ENCODE measurements at regions not wholly inside any gene's neighbourhood (a gene's known extent, or its start where the extent isn't known, plus 50 kb on each side); places are given as distances from the start of the nearest gene placed in this dataset.

DNA sequence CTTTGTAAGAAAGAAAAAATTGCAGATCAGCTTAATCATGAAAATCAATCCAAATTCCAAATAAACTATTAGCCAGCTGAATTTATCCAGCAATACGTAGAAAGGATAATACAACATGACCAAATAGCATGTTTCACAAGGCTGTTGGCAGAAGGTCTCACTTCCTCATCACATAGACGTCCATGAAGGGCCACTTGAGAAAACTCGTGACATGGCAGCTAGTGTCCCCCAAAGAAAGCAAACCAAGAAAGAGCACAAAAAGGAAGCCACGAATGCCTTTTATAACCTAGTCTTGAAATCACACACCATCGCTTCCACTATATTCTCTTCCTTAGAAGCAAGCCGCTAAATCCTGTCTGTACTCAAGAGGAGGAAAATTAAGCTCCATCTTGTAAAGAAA lies 105.6 kb upstream of the NRBF2 start:
- TF ChIP-seq, protein P1, sequence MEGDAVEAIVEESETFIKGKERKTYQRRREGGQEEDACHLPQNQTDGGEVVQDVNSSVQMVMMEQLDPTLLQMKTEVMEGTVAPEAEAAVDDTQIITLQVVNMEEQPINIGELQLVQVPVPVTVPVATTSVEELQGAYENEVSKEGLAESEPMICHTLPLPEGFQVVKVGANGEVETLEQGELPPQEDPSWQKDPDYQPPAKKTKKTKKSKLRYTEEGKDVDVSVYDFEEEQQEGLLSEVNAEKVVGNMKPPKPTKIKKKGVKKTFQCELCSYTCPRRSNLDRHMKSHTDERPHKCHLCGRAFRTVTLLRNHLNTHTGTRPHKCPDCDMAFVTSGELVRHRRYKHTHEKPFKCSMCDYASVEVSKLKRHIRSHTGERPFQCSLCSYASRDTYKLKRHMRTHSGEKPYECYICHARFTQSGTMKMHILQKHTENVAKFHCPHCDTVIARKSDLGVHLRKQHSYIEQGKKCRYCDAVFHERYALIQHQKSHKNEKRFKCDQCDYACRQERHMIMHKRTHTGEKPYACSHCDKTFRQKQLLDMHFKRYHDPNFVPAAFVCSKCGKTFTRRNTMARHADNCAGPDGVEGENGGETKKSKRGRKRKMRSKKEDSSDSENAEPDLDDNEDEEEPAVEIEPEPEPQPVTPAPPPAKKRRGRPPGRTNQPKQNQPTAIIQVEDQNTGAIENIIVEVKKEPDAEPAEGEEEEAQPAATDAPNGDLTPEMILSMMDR (conservative IDR thresholded peaks at IDR 0.05), result no peak
- TF ChIP-seq ZFX (IDR thresholded peaks at IDR 0.05), result no peak
- no peak overlapping the region for H3K27ac ChIP-seq

DNA sequence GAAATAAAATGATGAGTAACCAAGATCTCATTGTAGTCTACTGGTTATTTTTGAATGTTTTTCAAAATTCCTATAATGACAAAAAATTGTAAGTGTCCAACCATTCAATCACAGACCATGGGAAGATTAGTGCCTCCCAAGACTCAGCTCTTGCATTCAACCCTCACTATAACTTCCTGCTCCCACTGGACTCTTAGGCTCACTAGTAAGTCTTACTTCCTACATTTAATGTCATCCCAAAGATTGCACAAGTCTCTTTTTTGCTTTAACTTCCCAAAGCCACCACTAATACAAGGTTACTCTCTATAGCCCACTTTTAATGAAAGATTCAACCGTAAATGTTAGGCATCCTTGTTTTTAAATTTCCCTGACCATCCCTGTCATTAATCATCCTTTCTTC lies 111.9 kb upstream of the NRBF2 start:
- TF ChIP-seq ZFX (IDR thresholded peaks at IDR 0.05), result no peak
- TF ChIP-seq, protein P1 (conservative IDR thresholded peaks at IDR 0.05), result no peak
- no peak overlapping the region for H3K27ac ChIP-seq

DNA sequence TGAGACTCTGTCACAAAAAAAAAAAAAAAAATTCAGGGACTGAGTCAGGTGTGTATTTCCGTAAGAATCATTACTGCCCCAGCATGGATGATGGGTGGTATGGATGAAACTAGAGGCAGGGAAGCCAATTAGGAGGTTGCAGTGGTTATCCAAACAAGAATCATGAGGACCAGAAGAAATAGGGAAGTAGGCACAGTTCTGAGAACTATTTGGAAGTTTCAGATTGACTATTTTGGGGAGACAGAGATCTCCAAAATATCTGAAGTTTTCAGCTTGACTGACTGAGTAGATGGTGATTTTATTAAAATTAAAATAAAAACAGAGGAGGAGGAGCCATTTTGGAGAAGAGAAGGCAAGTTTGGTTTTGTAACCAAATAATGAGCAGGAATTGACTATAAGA lies 119.4 kb upstream of the NRBF2 start:
- H3K27ac ChIP-seq, result no peak overlapping the region
- TF ChIP-seq, protein P1 (conservative IDR thresholded peaks at IDR 0.05), result no peak
- TF ChIP-seq ZFX (IDR thresholded peaks at IDR 0.05), result no peak

DNA sequence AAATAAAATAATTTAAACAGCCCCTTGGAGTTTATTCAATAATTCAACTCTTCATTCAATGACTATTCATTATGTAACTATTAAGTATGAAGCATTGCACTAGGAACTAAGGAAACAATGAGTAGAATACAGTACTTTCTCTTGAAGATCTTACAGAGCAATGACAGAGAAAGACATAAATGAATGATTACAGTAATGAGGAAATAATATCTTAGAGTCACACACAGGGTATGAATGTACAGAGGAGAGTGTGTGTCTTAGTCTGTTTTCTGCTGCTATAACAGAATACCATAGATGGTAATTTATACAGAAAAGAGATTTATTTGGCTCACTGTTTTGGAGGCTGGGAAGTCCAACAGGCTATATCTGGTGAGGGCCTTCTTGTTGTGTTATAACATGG lies 120.5 kb upstream of the NRBF2 start:
- no peak overlapping the region for H3K27ac ChIP-seq
- TF ChIP-seq, protein P1 (conservative IDR thresholded peaks at IDR 0.05), result no peak
- no peak for TF ChIP-seq ZFX (IDR thresholded peaks at IDR 0.05)

DNA sequence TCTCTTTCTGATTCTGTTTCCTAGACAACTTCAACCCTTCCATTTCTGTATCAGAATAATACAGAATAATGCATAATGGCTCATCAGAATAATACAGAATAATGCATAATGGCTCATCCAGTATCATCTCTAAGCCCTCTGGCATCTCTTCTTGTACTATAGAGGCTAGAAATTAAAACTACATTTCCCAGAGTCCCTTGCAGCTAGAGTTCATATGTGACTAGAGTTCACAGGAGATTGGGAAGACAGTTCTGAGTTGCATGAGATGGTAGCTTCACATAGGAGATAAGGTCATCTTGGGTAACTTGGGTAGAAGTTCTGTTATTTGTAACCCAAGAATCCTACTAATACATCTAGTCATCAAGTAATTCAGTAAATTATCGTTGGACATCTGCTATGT lies 122.9 kb upstream of the NRBF2 start:
- TF ChIP-seq, protein P1 (conservative IDR thresholded peaks at IDR 0.05), result no peak
- no peak for TF ChIP-seq ZFX (IDR thresholded peaks at IDR 0.05)
- no peak overlapping the region for H3K27ac ChIP-seq

DNA sequence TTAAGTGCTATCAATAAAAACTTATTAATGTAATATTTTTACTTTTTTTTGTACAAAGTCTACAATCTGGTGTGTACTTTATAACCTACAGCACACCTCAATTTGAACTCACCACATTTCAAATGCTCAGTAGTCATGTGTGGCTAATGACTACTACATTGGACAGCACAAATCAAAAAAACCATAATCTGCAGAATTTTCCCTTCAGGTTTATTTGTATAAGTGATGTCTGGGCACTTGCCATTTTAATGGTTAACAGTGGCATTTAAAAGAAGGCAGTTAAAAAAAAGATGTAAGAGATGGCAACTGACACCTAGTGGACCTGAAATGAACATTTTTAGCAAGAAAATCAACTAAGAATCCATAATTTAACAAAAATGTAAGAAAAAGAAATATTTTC lies 124.6 kb upstream of the NRBF2 start:
- H3K27ac ChIP-seq, result no peak overlapping the region
- TF ChIP-seq, protein P1 (conservative IDR thresholded peaks at IDR 0.05), result no peak
- TF ChIP-seq ZFX (IDR thresholded peaks at IDR 0.05), result no peak

DNA sequence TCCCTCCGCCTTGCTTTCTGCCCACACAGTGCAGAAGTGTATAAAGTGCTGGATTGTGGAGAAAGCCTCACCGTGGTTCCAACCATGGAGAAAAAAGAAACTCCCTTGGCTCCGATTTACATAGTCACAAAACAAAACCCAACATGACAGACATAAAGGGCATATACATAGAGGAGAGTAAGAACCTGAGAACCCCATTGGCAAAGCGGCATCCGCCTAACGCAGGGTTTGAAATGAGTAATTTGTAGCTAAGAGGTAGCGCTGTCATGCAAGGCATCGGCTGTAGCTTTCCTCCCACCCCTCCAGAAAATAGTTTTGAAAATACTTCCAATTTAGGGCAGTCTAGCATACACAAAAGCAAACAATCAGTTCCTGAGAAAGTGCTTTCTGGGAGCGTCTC lies 126.0 kb upstream of the NRBF2 start:
- no peak for TF ChIP-seq ZFX (IDR thresholded peaks at IDR 0.05)
- TF ChIP-seq, protein P1 (conservative IDR thresholded peaks at IDR 0.05), result no peak
- no peak overlapping the region for H3K27ac ChIP-seq

Measured in C4-2B (cell line).